ENCODE measurements at regions not wholly inside any gene's neighbourhood (a gene's known extent, or its start where the extent isn't known, plus 50 kb on each side); places are given as distances from the start of the nearest gene placed in this dataset.

- TF ChIP-seq POLR2A (IDR thresholded peaks at IDR 0.05; ENCODE audit: extremely low read depth, insufficient read length) = no peak
- TF ChIP-seq CTCF (IDR thresholded peaks at IDR 0.05; ENCODE audit: low read depth, low read length) = no peak
- TF ChIP-seq MAX (IDR thresholded peaks at IDR 0.05; ENCODE audit: low read depth, low read length) = no peak
- TF ChIP-seq MYC (IDR thresholded peaks at IDR 0.05; ENCODE audit: low read depth, low read length) = no peak
- no peak overlapping the region for H3K4me3 ChIP-seq (ENCODE audit: low read depth, low read length)
- no peak for DNase-seq (ENCODE audit: low read depth)
Observed at GRCh38 chr5:21071421-21071820, 1083.4 kb upstream of the CDH18 start.

- no peak overlapping the region for H3K4me3 ChIP-seq (ENCODE audit: low read depth, low read length)
- DNase-seq (ENCODE audit: low read depth) = no peak
- TF ChIP-seq POLR2A (IDR thresholded peaks at IDR 0.05; ENCODE audit: extremely low read depth, insufficient read length) = no peak
- no peak for TF ChIP-seq CTCF (IDR thresholded peaks at IDR 0.05; ENCODE audit: low read depth, low read length)
- no peak for TF ChIP-seq MYC (IDR thresholded peaks at IDR 0.05; ENCODE audit: low read depth, low read length)
- no peak for TF ChIP-seq MAX (IDR thresholded peaks at IDR 0.05; ENCODE audit: low read depth, low read length)
Observed at GRCh38 chr5:21070858-21071257, 1082.9 kb upstream of the CDH18 start.

GRCh38 chr5:21067724-21068123, 1079.7 kb upstream of the CDH18 start:
- TF ChIP-seq POLR2A (IDR thresholded peaks at IDR 0.05; ENCODE audit: extremely low read depth, insufficient read length) = no peak
- no peak for TF ChIP-seq MAX (IDR thresholded peaks at IDR 0.05; ENCODE audit: low read depth, low read length)
- no peak for TF ChIP-seq MYC (IDR thresholded peaks at IDR 0.05; ENCODE audit: low read depth, low read length)
- TF ChIP-seq CTCF (IDR thresholded peaks at IDR 0.05; ENCODE audit: low read depth, low read length) = no peak
- no peak for DNase-seq (ENCODE audit: low read depth)
- no peak overlapping the region for H3K4me3 ChIP-seq (ENCODE audit: low read depth, low read length)

GRCh38 chr5:21063146-21063545, 1075.1 kb upstream of the CDH18 start:
- no peak overlapping the region for H3K4me3 ChIP-seq (ENCODE audit: low read depth, low read length)
- DNase-seq (ENCODE audit: low read depth) = no peak
- no peak for TF ChIP-seq POLR2A (IDR thresholded peaks at IDR 0.05; ENCODE audit: extremely low read depth, insufficient read length)
- TF ChIP-seq MYC (IDR thresholded peaks at IDR 0.05; ENCODE audit: low read depth, low read length) = no peak
- no peak for TF ChIP-seq CTCF (IDR thresholded peaks at IDR 0.05; ENCODE audit: low read depth, low read length)
- TF ChIP-seq MAX (IDR thresholded peaks at IDR 0.05; ENCODE audit: low read depth, low read length) = no peak

GRCh38 chr5:21058289-21058688, 1070.3 kb upstream of the CDH18 start:
- H3K4me3 ChIP-seq (ENCODE audit: low read depth, low read length) = no peak overlapping the region
- TF ChIP-seq MYC (IDR thresholded peaks at IDR 0.05; ENCODE audit: low read depth, low read length) (no peak), CTCF (IDR thresholded peaks at IDR 0.05; ENCODE audit: low read depth, low read length) (no peak), MAX (IDR thresholded peaks at IDR 0.05; ENCODE audit: low read depth, low read length) (no peak), POLR2A (IDR thresholded peaks at IDR 0.05; ENCODE audit: extremely low read depth, insufficient read length) (no peak)
- DNase-seq (ENCODE audit: low read depth) = no peak

GRCh38 chr5:21051945-21052344, 1063.9 kb upstream of the CDH18 start:
- no peak overlapping the region for H3K4me3 ChIP-seq (ENCODE audit: low read depth, low read length)
- DNase-seq (ENCODE audit: low read depth) = no peak
- TF ChIP-seq MYC (IDR thresholded peaks at IDR 0.05; ENCODE audit: low read depth, low read length) (no peak), POLR2A (IDR thresholded peaks at IDR 0.05; ENCODE audit: extremely low read depth, insufficient read length) (no peak), CTCF (IDR thresholded peaks at IDR 0.05; ENCODE audit: low read depth, low read length) (no peak), MAX (IDR thresholded peaks at IDR 0.05; ENCODE audit: low read depth, low read length) (no peak)
